ENCODE measurements at regions not wholly inside any gene's neighbourhood (a gene's known extent, or its start where the extent isn't known, plus 50 kb on each side); places are given as distances from the start of the nearest gene placed in this dataset.

DNA sequence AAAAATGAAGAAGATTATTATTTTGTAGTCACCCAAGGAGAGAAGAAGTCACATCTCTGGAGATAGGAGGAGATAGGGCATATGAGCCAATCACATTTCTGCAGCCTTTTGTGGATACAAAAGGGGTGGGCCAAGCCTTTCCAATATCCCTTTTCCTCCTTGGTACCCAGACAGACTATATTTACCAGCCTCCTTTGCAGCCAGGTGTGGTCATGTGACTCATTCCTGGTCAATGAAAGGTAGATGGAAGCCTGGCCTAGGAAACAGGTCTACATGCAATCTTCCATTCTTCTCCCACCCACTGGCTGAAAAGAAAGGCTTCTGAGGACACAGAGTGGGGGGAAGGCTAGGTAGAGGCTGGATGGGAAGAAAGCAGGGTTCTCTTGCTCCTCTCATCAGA lies 58.1 kb upstream of the ERG start:
- DNase-seq (ENCODE audit: low read depth in 1 of 2, low spot score in 1 of 2) = no peak

- no peak for DNase-seq (ENCODE audit: low read depth in 1 of 2, low spot score in 1 of 2)
Observed at GRCh38 chr21:38561205-38561604, 62.9 kb upstream of the ERG start.

- no peak for DNase-seq (ENCODE audit: low read depth in 1 of 2, low spot score in 1 of 2)
Observed at GRCh38 chr21:38561613-38562581, 63.6 kb upstream of the ERG start.

DNA sequence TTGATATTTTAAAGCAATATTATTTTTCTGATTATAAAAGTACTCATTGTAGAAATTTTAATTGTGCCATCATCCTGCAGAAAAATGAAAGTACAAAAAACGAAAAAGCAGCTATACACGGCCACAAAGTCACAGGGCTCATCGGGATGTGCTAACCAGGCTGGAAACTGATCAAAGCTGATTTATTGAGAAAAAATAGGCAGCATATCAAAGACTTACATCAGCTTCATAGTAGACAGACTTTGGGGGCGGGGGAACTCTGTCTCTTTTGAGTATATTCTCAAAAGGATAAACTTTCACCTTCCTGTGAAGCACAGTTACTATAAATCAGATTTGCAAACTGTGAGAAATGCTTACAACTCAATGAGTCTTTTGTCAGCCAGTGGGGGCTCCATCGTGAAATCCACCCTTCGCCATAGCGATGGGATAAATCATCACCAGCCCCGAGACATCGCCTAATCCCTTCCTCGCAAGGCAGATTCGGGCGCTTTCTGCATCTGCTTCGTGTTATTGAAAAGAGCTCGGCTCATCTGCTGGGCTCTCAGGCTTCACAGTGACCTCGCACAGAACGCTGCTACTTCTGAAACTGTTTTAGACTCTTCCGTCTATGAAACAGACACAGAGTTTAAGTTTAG lies 69.2 kb upstream of the ERG start:
- no peak for DNase-seq (ENCODE audit: low read depth in 1 of 2, low spot score in 1 of 2)

DNA sequence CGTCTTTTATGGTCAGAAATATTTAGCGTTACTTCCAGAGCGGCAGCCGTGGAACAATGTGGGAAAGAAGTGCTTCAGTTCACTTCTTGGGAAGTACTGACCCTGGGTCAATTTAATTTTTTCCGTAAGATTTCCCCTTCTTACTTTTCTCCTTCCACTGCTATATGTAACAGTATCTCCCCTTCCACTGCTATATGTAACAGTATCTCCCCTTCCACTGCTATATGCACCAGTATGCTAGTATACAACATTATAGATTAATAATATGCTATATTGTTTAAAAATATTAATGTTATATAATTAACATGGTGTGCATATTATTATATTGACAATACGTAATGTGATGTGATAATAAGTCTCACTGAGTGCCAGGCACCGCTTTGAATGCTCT lies 69.7 kb upstream of the ERG start:
- DNase-seq (ENCODE audit: low read depth in 1 of 2, low spot score in 1 of 2) = no peak

GRCh38 chr21:38569733-38570132 lies 71.5 kb upstream of the ERG start:
- no peak for DNase-seq (ENCODE audit: low read depth in 1 of 2, low spot score in 1 of 2)

- DNase-seq (ENCODE audit: low read depth in 1 of 2, low spot score in 1 of 2) = no peak
Observed at GRCh38 chr21:38570596-38570995, 72.3 kb upstream of the ERG start.

DNA sequence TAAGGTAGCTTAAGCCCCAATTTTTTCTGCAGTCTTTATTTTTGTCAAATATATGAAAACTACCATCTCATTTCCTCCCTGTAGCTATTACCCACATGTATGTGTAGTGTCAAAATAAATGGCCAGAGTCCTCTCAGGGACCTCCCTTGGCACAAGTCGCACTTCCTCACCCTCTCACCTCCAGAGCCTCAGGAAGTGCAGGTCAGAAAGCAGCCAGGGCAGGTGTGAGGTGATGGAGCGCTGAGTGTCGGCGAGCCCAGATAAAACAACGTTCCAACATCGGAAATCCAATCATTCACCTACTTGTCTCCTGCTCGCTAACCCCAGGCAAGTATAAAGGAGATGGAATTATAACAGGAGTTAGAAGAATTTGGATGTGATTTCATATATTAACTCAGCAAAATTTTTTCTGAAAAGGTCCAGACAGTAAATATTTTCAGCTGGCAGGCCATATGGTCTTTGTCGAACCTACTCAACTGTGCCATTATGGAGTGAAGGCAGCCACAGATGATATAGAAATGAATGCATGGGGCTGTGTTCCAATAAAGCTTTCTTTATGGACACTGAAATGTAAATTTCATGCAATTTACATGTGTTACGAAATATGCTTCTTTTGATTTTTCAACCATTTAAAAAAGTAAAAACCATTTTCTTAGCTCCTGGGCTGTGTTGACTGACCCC lies 76.8 kb upstream of the ERG start:
- no peak for DNase-seq (ENCODE audit: low read depth in 1 of 2, low spot score in 1 of 2)

DNA sequence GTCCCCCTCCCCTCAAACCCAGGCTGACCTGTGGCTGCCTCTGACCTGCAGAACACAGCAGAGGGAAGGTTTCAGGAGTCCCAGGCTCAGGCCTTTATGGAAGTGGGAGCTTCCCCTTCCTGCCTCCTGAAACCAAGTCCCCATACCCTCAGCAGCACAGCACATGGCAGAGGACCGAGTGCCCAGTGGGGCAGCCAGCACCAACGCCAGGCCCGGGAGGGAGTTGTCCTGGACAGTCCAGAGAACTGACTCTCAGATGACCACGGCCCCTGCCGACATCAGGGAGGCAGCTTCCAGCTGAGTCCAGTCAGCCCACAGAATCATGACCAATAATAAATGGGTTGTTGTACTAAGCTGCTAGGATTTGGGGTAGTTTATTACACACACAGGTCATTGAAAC lies 79.6 kb upstream of the ERG start:
- DNase-seq (ENCODE audit: low read depth in 1 of 2, low spot score in 1 of 2) = no peak

- no peak for DNase-seq (ENCODE audit: low read depth in 1 of 2, low spot score in 1 of 2)
Observed at GRCh38 chr21:38590449-38591217, 92.4 kb upstream of the ERG start.

DNA sequence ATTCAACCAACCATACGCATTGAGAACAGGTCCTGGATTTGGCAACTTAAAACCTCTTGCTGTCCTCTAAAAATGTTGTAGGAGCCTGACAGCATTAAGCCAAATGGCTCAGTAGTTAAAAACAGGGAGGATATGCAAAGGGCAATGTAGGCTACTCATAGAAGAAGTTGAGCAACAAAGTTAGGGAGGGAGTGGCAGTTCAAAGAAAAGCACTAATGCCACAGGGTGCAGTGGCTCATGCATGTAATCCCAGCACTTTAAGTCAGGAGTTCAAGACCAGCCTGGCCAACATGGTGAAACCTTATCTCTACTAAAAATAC lies 92.9 kb upstream of the ERG start:
- DNase-seq (ENCODE audit: low read depth in 1 of 2, low spot score in 1 of 2) = no peak

DNA sequence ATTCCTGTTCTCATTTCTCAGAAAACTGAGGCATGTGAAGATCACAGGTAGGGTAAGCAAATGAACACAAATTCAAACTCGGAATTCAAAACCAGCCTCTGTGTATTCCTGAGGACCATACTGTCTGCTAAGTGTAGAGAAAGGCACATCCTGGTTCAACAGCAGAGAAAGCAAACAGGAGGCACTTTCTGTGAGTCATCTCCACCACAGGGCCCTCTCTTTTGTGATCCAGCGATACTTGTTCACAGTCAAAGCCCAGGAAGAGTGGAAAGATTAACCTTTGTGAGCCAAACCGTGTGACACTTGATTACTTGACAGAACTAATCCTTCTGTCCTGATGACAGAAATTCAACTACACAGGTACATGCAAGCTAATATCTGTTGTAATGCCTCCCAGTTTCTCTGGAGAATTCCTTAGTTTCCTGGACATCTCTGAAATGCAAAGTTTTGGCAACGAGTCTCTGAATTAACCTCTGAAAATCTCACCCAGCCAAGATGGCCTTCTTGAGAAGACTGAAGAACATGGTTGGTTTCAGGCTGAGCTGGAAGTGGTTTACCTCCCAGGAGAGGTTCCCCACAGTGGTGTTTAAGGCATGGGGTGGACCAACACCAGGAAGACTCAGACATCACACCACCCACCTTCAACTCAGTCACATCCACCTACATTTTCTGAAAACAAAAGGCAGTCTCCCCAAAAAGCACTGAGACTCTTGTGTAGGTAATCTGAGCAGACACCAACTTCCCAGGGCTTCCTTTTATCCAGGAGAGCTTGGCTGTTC lies 98.2 kb upstream of the ERG start:
- DNase-seq (ENCODE audit: low read depth in 1 of 2, low spot score in 1 of 2) = no peak

DNA sequence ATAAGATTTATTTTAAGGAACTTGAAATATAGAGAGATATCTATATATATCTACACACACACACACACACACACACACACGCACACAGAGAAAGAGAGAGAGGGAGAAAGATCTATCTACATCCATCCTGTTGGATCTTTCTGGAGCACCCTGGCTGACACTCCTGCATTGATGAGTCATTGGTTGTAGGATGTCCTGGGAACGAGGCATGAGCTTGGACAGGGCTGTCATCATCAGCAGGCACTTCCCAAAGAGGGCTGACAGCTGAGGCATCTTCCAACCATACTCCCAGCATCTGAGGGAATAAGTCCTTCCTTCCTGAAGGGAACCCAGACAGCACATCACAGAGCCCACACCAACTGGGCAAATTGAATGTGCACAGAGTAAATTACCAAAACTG lies 99.1 kb upstream of the ERG start:
- DNase-seq (ENCODE audit: low read depth in 1 of 2, low spot score in 1 of 2) = no peak

- DNase-seq (ENCODE audit: low read depth in 1 of 2, low spot score in 1 of 2) = no peak
Observed at GRCh38 chr21:38598413-38598812, 100.1 kb upstream of the ERG start.

DNA sequence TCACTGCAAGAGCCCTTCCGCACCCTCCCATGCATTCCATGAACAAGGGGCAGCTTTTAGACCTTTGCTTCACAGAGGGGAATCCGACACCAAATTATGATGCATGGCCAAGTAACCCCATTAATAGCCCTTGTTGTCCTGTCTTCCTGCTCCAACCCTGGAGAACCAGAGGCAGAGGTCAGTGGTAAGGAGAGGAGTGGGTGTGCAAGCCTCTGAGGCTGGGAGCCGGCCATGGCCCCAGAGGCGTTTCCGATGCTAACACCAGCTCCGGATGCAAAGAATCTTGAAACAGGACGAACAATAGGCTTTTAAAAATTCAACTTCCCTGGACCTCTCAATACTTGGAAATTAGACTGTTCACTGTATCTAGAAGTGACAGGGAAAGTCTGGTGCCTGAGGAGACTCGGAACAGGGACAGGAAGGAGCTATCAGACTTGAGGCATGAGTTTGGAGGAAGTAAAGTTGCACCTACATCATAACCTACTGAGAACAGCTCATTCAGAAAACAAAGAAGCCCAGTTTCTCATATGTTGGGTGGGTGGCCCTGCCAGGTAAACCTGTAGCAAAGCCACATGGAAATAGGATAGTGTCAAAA lies 101.2 kb upstream of the ERG start:
- DNase-seq (ENCODE audit: low read depth in 1 of 2, low spot score in 1 of 2) = no peak

GRCh38 chr21:38600106-38600505 lies 101.8 kb upstream of the ERG start:
- no peak for DNase-seq (ENCODE audit: low read depth in 1 of 2, low spot score in 1 of 2)

GRCh38 chr21:38605236-38605635 lies 107.0 kb upstream of the ERG start:
- DNase-seq (ENCODE audit: low read depth in 1 of 2, low spot score in 1 of 2) = no peak

DNA sequence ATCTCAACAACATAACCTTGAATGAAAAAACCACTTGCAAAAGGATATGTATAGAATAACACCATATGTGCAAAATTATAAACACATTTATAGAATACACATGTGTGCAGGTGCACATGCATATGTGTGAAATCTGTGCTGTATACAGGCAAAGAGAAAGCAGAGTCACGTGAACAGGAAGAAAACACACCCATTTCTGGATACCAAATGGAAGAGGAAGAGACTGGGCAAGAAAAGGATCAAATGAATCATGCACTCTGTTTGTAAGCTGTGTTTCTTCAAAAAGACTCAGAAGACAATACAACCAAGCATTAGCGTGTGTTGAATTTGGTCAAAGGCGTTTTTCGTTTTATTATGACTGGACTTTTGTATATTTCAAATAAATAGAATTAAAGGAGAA lies 111.3 kb upstream of the ERG start:
- DNase-seq (ENCODE audit: low read depth in 1 of 2, low spot score in 1 of 2) = no peak

- DNase-seq (ENCODE audit: low read depth in 1 of 2, low spot score in 1 of 2) = no peak
Observed at GRCh38 chr21:38610623-38611251, 112.5 kb upstream of the ERG start.

- DNase-seq (ENCODE audit: low read depth in 1 of 2, low spot score in 1 of 2) = no peak
Observed at GRCh38 chr21:38611277-38611676, 113.0 kb upstream of the ERG start.
